NCI-H2081 treated with DMSO at 0.1 percent for 48 hours (cell line): ENCODE measurements at regions not wholly inside any gene's neighbourhood (a gene's known extent, or its start where the extent isn't known, plus 50 kb on each side); places are given as distances from the start of the nearest gene placed in this dataset.
"Not testable (repeated sequence)": the region's sequence is repeated elsewhere in the genome, so short reads cannot be mapped to it uniquely, and the experiment has no call there.

Experiments
- DNase-seq: peaks from one replicate; lab custom pipeline; 2025; lab: John Stamatoyannopoulos, UW

DNA sequence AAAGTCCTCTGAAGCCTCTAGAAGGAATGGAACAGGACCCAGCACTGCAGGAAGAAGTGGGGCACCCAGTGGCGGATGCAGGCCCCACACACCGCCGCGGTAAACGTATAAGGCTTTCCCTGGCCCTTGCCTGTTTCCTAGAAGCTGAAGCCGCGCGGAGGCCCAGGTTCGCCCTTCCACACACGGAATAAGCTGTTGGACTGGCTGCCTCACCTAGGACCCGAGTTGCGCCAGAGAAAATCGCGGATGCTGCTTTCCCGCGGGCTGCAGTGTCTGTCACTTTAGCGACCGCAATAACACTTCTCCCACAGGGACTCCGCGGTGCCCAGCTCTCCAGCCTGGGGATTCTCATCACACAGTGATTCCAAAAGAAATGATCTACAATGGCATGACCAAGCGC is 1736.9 kb downstream of the TP53TG3F start:
- DNase-seq = no peak

DNA sequence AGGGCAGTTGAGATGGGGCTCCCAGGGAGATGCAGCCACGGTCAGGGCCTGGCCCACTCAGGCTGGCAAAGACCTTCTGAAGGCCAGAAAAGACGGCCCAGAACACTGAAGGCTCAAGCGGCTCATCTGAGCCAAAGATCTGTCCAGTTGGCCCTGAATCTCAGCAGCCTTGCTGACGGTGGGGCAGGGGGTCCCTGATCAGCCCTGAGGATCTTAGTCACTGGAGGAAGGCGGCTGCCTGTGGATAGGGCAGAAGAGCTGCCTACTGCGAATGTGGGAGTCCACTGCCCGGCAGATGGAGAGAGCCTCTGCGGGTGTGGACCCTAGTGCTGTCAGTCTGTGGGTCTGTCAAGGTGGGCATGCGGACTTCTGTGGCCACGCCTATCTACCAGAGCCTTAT is 1738.2 kb downstream of the TP53TG3F start:
- DNase-seq = no peak

DNA sequence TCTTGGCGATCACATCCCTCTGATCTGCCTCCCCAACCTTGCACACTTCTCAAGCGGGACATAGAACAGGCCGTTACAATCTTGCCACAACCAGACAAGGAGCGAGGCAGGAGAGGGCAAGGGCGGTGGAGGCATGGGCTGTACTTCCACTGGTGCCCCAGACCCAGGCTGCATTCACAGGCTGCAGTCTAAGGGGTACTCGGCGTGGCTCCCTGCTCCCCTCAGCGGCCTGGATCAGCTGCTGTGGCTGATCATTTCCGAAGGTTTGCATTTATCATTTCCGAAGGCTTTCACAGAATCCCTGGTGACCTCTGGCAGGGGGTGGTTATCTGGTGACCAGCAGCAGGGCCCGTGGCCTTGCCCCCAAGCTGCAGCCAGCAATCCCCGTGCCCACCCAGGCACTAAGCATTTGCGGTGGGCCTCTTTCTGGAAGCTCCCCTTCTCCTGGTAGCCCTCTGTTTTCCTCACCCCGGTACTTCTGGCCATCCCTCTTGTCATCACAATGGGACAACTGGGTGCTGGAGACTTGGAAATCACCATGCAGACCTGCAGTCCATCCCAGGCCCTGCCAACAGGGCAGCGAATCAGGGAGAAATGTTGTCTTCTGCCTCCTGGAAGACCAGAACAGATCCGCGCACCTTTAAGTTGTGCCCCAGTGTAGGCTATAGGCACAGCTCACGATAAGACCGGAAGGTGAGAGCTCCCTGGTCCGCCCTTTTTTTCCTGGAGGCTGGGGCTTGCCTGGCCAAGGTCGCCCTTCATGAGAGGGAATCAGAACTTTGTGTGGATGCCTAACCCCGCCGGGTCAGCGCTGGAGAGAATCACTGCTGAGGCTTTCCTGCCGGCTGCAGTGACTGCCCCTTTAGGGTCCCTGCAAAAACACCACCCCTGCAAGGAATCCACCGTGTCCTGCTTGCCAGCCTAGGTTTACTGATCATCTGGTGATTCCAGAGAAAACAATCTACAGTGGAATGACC is 1739.1 kb downstream of the TP53TG3F start:
- DNase-seq = no peak

DNA sequence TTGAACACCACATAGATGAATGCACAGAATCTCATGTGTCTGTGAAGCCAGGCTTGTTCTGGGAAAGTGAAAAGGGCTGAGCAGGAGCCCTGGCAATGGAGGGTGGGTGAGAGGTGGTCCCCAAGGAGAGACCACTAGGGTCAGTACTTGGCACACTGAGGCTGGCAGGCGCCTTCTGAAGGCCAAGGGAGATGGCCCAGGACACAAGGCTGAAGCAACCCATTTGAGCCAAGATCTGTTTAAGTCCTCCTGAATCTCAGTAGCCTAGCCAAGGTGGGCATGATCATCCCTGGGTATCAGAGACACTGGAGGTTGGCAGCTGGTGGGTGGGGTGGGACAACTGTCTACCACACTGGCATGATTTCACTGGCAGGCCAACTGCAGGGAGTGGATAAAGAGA is 1741.2 kb downstream of the TP53TG3F start:
- DNase-seq = no peak

DNA sequence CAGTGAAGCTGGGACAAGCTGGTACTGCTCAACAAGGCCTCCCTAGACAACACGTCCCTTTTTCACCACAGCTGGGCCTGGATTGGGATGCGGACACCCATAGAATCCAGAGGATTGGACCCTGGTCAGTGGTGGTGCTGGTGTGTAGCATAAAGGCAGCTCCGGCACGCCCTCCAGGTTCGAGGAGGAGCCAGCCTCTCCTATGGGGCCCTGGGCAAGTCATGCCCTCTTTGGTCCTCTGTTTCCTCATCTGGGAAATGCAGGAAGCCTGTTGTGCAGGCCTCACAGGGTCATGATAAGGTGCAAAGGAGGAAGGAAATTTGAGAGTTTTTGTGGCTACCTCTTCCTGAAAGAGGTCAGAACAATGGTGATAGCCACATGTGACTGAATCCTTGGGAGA is 1741.7 kb downstream of the TP53TG3F start:
- no peak for DNase-seq

DNA sequence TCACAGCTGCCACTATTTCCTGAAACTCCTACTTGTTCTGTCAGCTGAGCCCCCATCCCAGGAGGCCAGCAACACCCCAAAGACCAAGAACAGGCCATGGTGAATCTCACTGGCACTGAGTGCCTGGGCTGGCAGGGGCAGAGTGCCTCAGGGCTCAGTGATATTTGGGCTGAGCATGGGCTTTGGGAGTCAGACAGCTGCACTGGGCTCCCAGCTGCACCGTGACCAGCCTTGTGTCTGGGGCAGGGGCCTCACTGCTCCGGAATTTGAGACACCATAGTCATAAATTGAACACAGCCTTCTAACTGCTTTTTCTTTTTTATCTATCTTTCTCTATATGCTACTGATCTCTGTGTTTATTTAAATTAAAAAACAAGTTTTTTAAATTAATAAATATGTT is 1744.2 kb downstream of the TP53TG3F start:
- DNase-seq = no peak

DNA sequence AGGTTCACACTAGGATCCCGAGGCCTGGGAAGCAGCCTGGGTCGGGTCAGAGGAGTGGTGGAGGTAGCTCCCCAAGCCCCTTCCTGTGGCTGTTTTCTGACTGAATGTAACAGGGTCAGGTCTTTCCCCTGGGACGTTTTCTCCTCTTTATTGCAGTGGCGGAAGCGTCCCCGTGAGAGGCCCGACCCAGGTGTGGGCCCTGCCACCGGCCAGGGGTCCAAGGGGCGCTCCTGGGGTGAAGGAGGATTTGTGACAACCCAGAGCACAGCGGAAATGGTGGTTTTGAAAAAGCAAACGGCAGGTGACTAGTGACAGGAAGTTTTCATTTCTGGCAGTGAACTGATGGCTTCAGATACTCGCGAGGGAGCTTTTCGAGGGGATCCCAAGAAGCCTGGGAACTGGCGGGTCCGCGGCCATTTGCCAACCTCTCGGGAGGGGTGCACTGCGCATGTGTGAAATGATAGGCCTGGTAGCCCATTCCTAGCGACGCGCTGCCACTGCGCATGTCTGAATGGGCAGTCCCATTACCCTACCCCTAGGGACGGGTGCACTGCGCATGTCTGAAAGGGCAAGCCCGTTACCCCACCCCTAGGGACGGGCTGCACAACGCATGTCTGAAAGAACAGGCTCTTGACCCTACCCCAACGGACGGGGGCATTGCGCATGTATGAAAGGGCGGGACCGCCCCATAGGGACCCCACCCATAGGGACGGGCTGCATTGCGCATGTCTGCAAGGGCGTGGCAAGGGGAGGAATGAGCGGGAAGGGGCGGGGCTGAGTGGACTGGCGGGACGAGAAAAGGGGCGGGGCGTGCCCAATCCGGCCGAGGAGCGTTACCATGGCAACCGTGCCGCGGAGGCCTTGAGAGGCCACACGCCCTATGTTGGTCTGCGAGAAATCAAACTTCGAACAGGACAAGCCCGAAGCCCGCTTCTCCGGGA is 1747.9 kb downstream of the TP53TG3F start:
- no peak for DNase-seq

DNA sequence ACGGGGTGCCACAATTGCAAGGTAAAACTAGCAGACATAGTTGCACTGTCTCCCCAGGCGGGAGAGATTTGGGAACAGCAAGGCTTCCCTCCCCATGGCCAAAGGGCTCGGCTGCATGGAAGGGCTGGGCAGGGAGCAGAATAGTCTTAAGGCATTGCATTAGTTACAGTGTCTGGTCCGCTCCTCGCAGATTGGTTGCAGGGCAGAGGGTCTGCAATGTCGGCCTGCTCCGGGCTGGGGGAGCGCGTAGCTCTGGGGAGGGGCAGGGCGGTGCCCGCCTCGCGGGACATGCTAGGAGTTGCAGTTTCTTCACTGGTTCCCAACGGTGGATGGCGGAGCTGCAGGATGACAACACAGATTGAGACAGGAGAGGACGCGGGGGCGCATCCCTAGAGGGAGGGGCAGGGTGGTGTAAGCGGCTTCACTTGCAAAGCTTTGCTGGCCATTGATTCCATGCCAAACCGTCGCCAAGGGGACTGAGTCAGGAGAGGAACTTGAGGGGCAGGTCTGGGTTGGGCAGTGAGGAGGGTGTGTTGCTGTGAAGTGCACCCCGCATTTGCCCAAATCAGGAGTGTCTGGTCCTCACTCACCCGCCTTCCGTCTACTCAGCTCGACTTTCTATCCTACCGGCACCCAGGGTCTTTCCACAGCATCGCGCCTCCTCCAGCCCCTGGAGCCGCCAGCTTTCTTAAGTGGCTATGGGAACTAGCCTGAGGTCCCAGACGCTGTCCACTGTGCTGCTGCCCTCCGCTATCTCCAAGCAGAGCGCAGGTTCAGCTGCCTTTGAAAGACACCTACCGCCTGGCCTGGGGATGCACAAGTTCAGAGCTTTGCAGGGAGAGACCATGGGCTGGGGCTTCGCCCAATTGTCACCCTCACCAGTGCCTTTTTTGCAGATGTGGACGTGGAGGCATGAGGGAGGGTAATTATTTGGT is 1748.9 kb downstream of the TP53TG3F start:
- DNase-seq = no peak

DNA sequence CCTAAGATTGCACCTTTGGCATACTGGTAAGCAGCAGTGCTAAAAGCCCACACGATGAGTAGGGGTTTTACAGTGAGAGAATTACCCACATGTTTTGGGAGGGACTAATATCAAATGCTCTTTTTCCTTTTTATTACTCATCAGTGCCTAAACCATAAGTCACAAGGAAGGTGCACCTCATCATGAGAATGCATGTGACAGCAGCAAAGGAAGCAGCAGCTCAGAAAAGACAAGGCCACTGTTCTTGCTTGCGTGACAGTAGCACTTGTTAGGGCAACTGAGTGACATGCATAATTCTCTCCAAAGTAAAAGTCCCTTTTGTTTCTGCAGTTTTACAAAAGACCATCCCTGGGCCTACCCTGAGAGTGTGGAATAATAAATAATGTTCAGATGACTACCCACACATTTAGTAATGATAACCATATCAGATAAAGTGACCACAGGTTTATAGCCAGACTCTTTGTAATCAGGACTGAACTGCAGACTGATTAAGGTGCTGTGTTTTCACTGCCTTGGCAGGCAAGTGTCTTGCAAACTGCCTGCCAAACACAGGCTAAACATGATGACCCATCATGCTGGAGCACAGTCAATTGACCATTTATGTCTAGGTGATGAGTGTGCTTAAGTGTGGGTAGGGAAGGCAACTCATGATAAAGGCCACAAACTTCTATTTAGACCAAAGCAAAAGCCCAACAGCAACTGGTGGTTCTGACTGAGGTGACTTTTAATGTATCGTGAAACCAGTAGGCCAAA is 1751.4 kb downstream of the TP53TG3F start:
- no peak for DNase-seq

DNA sequence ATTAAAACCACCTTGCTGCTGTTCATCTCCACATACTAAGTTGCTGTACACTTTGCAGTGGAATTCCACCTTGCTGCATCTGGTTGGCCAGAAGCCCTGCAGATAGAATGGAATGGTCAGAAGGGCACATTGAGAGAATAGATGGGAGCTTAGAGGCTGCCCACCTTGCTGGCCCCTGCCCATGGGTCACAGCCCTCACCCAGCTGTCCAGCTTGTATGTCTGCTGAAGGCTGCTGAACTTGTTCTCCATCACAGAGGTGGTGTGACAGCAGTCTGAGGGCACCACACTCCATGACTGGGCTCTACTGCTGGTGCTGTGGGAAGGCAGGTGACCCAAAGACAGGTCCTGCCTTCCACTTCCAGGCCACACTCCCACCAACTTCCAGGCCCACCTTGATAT is 1755.4 kb downstream of the TP53TG3F start:
- DNase-seq = no peak

DNA sequence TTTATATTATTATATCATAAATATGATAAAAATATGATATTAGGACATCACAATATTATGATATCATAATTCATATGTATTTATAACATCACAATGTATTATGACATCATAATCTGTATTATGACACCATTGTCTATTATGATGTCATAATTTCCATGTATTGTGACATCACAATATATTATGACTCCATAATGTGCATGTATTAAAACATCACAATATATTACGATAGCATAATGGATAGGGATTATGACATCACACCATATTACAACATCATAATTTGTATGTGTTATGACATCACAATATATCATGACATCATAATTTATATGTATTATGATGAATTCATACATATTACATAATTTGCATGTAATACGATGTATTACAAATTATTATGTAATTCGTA is 1755.9 kb downstream of the TP53TG3F start:
- DNase-seq = no peak

DNA sequence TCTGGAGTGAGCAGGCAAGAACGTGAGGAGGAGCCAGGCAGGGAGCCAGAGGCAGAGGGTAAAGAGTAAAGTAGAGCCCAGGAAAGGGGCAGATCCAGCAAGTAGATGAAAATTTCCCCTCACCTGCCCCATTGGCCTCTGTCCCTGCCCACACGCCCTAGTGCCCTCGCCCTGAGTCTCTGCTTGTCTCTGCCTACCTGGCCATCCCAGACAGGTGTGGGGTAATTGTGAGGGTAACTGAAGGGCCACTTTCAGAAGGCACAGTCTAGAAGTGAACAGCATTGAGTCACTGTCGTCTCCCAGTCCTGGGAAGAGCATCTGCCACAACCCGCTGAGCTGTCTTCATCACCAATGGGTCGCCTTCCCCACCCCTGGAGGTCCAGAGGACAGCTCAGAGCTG is 1756.8 kb downstream of the TP53TG3F start:
- DNase-seq = not testable (repeated sequence)

DNA sequence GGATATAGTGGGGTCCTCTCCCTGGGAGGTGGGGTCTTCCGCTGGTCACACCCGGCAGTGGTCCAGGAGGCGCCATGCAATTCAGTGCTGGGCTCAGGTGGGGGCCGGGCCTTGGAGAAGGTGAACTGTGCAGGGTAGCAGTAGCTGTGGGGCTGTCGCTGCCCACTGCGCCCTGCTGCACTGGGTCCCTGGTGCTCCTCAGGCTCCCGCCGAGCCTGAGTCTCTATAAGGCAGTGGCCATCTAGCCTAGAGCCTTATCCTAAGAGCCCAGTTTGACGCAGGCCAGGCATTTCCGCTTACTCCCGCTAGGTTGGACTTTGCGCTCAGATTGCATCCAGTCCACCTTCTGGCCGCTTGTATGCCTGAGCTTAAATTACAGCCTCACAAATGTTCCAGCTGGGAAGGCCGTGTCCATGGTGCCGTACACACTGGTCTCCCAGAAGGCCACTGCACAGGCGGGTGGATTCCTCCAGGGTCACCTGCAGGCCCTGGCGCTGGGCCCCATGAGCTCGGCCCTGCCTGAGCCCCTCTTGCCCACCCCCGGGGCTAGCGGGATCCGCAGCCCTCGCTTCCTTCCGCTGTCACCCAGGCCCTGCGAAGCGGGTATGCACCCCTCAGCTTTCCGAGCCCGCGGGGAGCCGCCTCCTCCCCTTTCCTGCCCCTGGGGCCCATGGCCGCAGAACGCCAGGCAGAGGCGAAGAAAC is 1762.2 kb downstream of the TP53TG3F start:
- DNase-seq = no peak

DNA sequence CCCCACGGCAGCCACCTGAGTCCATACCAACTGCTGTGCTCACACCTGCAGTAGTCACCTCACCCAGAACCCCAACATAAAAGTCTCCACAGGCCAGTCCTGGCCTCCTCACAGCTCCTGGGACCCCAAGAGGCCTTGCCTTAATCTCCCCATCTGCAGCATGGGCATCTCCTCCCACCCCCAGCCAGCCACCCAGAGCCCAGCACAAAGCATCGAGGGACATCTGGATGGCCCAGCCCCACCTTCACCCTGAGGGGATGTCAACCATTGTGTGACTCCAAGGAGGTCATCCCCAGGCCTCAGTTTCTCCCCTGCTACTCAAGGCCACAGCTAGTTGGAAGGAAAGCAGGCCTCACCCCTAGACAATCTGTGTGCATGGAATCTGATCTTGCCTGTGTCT is 1775.3 kb downstream of the TP53TG3F start:
- DNase-seq = no peak

DNA sequence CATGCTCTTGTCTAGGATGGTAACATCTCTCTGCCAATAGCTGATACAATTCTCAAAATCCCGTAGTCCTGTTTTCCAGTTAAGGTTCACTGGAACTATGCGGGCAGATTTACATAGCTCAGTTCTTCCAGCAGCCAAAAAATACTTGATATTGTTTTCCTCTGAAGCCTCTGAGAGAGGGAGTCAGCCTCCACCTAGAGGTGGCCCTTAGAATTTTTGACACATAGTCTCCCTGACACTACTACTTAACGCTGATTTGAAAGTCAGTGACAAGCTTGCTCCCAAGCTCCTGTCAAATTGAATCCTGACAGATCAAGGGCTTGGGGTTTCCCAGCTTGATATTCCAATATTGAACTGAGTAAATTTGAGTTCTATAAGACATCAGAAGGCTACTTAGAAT is 1780.1 kb downstream of the TP53TG3F start:
- DNase-seq = no peak

DNA sequence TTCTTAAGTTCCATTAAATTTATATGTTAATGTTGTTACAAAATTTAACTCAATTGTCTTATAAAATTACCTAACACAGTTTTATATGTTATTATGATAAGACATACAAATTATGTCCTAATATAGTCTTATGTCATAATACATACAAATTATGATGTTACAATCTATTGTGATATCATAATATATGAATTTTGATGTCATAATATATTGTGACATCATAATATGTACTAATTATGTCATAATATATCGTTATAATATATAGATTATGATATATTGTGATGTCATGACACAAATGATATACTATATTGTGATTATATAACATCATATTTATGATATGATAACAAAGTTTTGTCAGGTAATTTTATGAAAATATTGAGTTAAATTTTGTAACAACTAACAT is 1789.6 kb downstream of the TP53TG3F start:
- no peak for DNase-seq

DNA sequence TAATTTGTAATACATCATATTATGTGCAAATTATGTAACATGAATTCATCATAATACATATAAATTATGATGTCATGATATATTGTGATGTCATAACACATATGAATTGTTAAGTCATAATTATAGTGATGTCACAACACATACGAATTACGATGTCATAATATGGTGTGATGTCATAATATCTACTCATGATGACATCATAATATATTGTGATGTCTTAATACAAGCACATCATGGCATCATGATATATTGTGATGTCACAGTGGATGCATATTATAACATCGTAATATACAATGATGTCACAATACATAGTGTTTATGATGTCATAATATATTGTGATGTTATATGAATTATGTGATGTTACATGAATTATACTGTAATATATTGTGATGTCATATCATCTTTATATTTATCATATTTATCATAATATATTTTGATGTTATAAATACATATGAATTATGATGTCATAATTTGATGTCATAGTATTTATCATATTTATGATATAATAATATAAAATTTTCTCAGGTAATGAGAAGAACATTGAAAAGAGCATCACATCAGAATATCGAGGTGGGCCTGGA is 1793.0 kb downstream of the TP53TG3F start:
- DNase-seq = no peak

DNA sequence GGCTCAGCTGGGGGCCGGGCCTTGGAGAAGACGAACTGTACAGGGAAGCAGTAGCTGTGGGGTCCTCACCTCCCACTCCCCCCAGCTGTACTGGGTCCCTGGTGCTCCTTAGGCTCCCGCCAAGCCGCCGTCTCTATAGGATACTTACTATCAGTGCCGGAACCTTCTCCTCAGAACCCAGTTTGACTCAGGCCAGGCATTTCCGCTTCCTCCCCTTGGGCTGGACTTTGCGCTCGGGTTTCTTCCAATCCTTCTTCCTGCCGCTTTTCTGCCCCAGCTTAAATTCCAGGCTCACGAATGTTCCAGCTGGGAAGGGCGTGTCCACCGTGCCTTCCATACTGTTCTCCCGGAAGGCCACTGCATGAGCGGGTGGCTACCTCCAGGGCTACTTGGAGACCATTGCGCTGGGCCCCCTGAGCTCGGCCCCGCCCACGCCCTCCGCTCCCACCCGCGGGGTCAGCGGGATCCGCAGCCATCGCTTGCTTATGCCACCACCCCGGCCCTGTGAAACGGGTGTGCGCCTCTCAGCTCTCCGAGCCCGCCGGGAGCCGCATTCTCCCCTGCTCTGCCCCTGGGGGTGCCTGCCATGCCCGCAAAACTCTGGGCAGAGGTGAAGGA is 1795.9 kb downstream of the TP53TG3F start:
- no peak for DNase-seq

DNA sequence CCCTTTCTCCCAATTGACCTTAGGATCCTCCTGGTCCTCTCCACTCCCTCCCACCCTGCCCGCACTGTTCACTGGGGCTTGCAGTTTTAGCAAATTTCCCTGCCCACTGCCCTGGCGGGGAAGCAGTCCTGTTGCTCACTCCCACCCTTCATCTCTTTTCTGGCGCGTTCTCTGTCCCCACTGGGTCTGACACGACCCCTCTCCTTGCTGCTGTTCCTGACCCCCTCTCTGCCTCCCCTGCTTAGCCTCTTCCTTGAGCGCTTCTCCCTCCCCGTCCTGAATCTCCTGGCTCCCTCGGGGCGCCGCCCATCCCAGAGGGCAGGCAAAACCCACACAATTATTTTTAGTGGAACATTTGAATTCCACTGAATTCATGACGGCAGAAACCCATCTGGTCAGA is 1796.4 kb downstream of the TP53TG3F start:
- DNase-seq = no peak

DNA sequence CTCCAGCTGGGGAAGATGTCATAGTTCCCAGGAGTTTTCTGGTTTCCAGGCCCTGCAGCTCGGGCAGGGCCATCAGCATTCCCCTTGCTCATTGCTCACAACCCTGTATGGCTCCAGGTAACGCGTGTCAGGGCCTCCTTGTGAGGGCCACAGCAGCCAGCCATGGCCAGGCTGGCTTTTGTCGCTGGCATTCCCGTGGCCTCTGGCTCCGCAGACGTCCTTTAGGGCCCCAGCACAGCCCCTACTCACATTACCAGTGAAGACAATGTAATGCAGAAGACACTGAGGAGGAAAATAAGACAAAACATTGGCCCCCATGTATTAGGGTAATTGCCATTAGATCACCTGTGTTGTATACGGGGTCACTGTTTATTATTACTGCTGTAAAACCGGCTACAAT is 1799.0 kb downstream of the TP53TG3F start:
- no peak for DNase-seq
